Endodermal cell (in vitro differentiated cells): ENCODE measurements at regions not wholly inside any gene's neighbourhood (a gene's known extent, or its start where the extent isn't known, plus 50 kb on each side); places are given as distances from the start of the nearest gene placed in this dataset.

ENCODE experiments used
- DNase-seq: peaks from one replicate; pipeline ENCODE4 v3.0.0-alpha.2; 2017
- H3K27ac ChIP-seq: 2 replicates; pipeline ENCODE4 v1.5.1; 2013; ENCODE audit warnings: mild to moderate bottlenecking, low read depth, low read length, moderate library complexity
- H3K27me3 ChIP-seq: 2 replicates; pipeline ENCODE4 v1.6.1; 2013; ENCODE audit warnings: mild to moderate bottlenecking, low read length, moderate library complexity; ENCODE audit not compliant: insufficient read depth, control insufficient read depth, poor library complexity, severe bottlenecking
- H3K36me3 ChIP-seq: 2 replicates; pipeline ENCODE4 v1.7.0; 2013; ENCODE audit warnings: mild to moderate bottlenecking, low read length, moderate library complexity; ENCODE audit not compliant: control insufficient read depth, insufficient read depth
- H3K4me1 ChIP-seq: one replicate; pipeline ENCODE4 v1.7.0; 2013; ENCODE audit warnings: low read length; ENCODE audit not compliant: control insufficient read depth, insufficient read depth
- H3K4me3 ChIP-seq: 2 replicates; pipeline ENCODE4 v1.5.1; 2013; ENCODE audit warnings: mild to moderate bottlenecking, low read length, moderate library complexity
- H3K9ac ChIP-seq: 2 replicates; pipeline ENCODE4 v1.6.1; 2013; ENCODE audit warnings: mild to moderate bottlenecking, low read length, moderate library complexity; ENCODE audit not compliant: poor library complexity, severe bottlenecking; ENCODE audit errors: extremely low read depth
- H3K9me3 ChIP-seq: 2 replicates; pipeline ENCODE4 v1.6.1; 2013; ENCODE audit warnings: mild to moderate bottlenecking, low read length, moderate library complexity; ENCODE audit not compliant: control insufficient read depth
- H3K27ac Mint-ChIP-seq: 2 replicates; pipeline ENCODE4 v1.8.0; 2020; ENCODE audit warnings: mixed read lengths
- H3K27me3 Mint-ChIP-seq: 2 replicates; pipeline ENCODE4 v1.8.0; 2021; ENCODE audit warnings: mild to moderate bottlenecking, mixed read lengths; ENCODE audit not compliant: insufficient read depth
- H3K36me3 Mint-ChIP-seq: 2 replicates; pipeline ENCODE4 v1.8.0; 2020; ENCODE audit warnings: low read depth, mixed read lengths
- H3K4me1 Mint-ChIP-seq: 2 replicates; pipeline ENCODE4 v1.8.0; 2020; ENCODE audit warnings: mixed read lengths
- H3K4me3 Mint-ChIP-seq: 2 replicates; pipeline ENCODE4 v1.8.0; 2020; ENCODE audit warnings: mild to moderate bottlenecking, moderate library complexity, mixed read lengths
- H3K9me3 Mint-ChIP-seq: 2 replicates; pipeline ENCODE4 v1.8.0; 2020; ENCODE audit warnings: mild to moderate bottlenecking, mixed read lengths
- CTCF ChIP-seq: fragments of 200-600 bp; sonication (generic); conservative IDR thresholded peaks from 2 replicates; pipeline ENCODE4 v1.5.0; 2021; ENCODE audit warnings: antibody characterized with exemption, mild to moderate bottlenecking
- WGBS, 2 experiments: methylation state at CpG; one replicate each; pipeline versions ENCODE4 v1.1.5 to v1.1.7; 2013; ENCODE audit warnings: missing lambda C conversion rate in 2 of 2, mixed read lengths in 1 of 2; ENCODE audit not compliant: insufficient coverage in 1 of 2, insufficient read length in 1 of 2; 5-methylcytosine and 5-hydroxymethylcytosine counted together

GRCh38 chr16:64742455-64743223, 379.2 kb downstream of the CDH11 start:
- TF ChIP-seq CTCF: no peak
- Mint-ChIP-seq H3K27me3 (no peaks in the 10 kb centered on the region), H3K9me3 (no peaks in the 10 kb centered on the region), H3K4me3 (no peak overlapping the region), H3K4me1 (no peaks in the 10 kb centered on the region), H3K27ac (no peak overlapping the region), H3K36me3 (no peaks in the 10 kb centered on the region)
- WGBS, 2 experiments: 88 to 100% methylated on average over 1 to 3 of the region's 3 CpGs
- no peaks in the 10 kb centered on the region for H3K27me3 ChIP-seq
- H3K27ac ChIP-seq: no peak overlapping the region
- H3K9ac ChIP-seq: no peak overlapping the region
- H3K9me3 ChIP-seq: no peaks in the 10 kb centered on the region
- DNase-seq: no peak
- H3K36me3 ChIP-seq: no peaks in the 10 kb centered on the region
- H3K4me3 ChIP-seq: no peak overlapping the region
- H3K4me1 ChIP-seq: no peaks in the 10 kb centered on the region

- no peaks in the 10 kb centered on the region for H3K9me3 ChIP-seq
- no peak overlapping the region for H3K4me3 ChIP-seq
- no peak overlapping the region for H3K4me3 Mint-ChIP-seq
- no peak overlapping the region for H3K9ac ChIP-seq
- no peak for TF ChIP-seq CTCF
- no peaks in the 10 kb centered on the region for H3K4me1 Mint-ChIP-seq
- H3K27ac Mint-ChIP-seq: no peak overlapping the region
- H3K27me3 ChIP-seq: no peaks in the 10 kb centered on the region
- H3K9me3 Mint-ChIP-seq: no peaks in the 10 kb centered on the region
- no peak overlapping the region for H3K27ac ChIP-seq
- no peaks in the 10 kb centered on the region for H3K27me3 Mint-ChIP-seq
- 83 to 100% methylated on average over 1 of the region's 2 CpGs for WGBS, 2 experiments
- H3K4me1 ChIP-seq: no peaks in the 10 kb centered on the region
- no peak for DNase-seq
- H3K36me3 ChIP-seq: no peaks in the 10 kb centered on the region
- no peaks in the 10 kb centered on the region for H3K36me3 Mint-ChIP-seq
These were observed 381.6 kb downstream of the CDH11 start for GRCh38 chr16:64740261-64740660.

DNA sequence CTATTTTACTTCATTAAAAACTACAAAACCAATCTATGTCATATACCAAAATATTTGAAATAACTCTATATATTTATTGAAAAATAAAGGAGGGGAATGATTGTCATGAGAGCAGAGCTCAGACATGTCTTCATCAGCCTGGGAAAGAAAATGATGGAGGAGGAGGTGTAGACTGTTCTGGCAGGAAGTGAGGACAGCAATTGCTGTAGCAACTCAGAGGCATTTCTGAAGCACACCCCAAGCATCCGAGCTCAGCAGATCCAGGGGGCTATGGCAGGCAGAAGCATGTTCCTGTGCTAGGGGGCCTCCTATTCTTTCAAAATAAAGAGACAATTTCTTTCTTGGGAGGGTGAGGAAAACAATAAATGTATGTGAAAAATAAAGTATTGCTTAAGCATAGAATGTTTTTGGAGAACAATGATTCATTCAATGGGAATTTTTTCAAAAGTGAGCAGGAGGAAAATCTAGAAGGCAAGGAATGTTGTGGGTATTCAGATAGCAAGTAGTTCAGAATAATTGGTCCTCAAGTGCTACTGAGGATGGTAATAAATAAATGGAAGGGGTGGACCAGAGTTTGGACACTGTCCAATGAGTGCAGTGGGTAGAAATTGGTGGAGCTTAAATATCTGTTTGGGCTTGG, 383.4 kb downstream of the CDH11 start:
- no peaks in the 10 kb centered on the region for H3K36me3 ChIP-seq
- no peak overlapping the region for H3K9ac ChIP-seq
- H3K9me3 ChIP-seq: no peaks in the 10 kb centered on the region
- H3K4me3 ChIP-seq: no peak overlapping the region
- no peak for TF ChIP-seq CTCF
- Mint-ChIP-seq H3K36me3 (no peaks in the 10 kb centered on the region), H3K4me3 (no peak overlapping the region), H3K9me3 (no peaks in the 10 kb centered on the region), H3K4me1 (no peaks in the 10 kb centered on the region), H3K27me3 (no peaks in the 10 kb centered on the region), H3K27ac (no peak overlapping the region)
- no peak for DNase-seq
- WGBS, 2 experiments: 91% methylated on average over 1 of the region's 1 CpG; no CpG with 5 or more reads in 1 of the 2 experiments
- H3K27ac ChIP-seq: no peak overlapping the region
- no peaks in the 10 kb centered on the region for H3K27me3 ChIP-seq
- H3K4me1 ChIP-seq: no peaks in the 10 kb centered on the region
